CD8-positive, alpha-beta memory T cell (primary cell): ENCODE measurements at regions not wholly inside any gene's neighbourhood (a gene's known extent, or its start where the extent isn't known, plus 50 kb on each side); places are given as distances from the start of the nearest gene placed in this dataset.
A peak's percentile ranks its signal among the peaks of the same experiment; 100 is the strongest.

Experiments
- CTCF ChIA-PET: fragments of 350-600 bp; sonication (Branson Sonifier 250); formaldehyde crosslinking; loops from one replicate; lab custom pipeline; 2021; ENCODE audit warnings: antibody characterized with exemption; lab: Charles Lee
- POLR2A ChIA-PET: fragments of 350-600 bp; sonication (Branson Sonifier 250); formaldehyde crosslinking; loops from one replicate; lab custom pipeline; 2021; ENCODE audit warnings: antibody characterized with exemption; lab: Charles Lee
- DNase-seq, 5 donors: peaks; one replicate each; pipeline versions ENCODE4 v3.0.0 to v3.0.0-alpha.2; 2020 to 2022; ENCODE audit warnings: mixed read lengths in 1 of 5
- H3K27ac ChIP-seq: one replicate; pipeline ENCODE4 v1.7.0; 2013; ENCODE audit warnings: low read depth, mild to moderate bottlenecking, low read length, moderate library complexity
- H3K27me3 ChIP-seq: 2 replicates; pipeline ENCODE4 v1.7.0; 2013; ENCODE audit warnings: low read length, mild to moderate bottlenecking; ENCODE audit not compliant: insufficient read depth, poor library complexity, severe bottlenecking
- H3K36me3 ChIP-seq: 2 replicates; pipeline ENCODE4 v1.7.0; 2013; ENCODE audit warnings: mild to moderate bottlenecking, low read length, moderate library complexity; ENCODE audit not compliant: insufficient read depth
- H3K4me1 ChIP-seq: 2 replicates; pipeline ENCODE4 v1.7.0; 2013; ENCODE audit warnings: mild to moderate bottlenecking, low read length, moderate library complexity; ENCODE audit not compliant: insufficient read depth
- H3K4me3 ChIP-seq: 2 replicates; pipeline ENCODE4 v1.7.0; 2013; ENCODE audit warnings: mild to moderate bottlenecking, low read length
- H3K9me3 ChIP-seq: 2 replicates; pipeline ENCODE4 v1.7.0; 2013; ENCODE audit warnings: mild to moderate bottlenecking, low read length
- H3K27ac Mint-ChIP-seq, 8 donors: one replicate each; pipeline ENCODE4 v1.8.0; 2020 to 2021; ENCODE audit warnings: mixed read lengths in 8 of 8, mild to moderate bottlenecking in 6 of 8, inconsistent platforms in 3 of 8, moderate library complexity in 3 of 8
- H3K27me3 Mint-ChIP-seq, 2 donors: one replicate each; pipeline ENCODE4 v1.8.0; 2020 to 2021; ENCODE audit warnings: mixed read lengths in 2 of 2, mild to moderate bottlenecking in 1 of 2, moderate library complexity in 1 of 2
- H3K36me3 Mint-ChIP-seq, 3 donors: one replicate each; pipeline ENCODE4 v1.8.0; 2020 to 2021; ENCODE audit warnings: mixed read lengths in 3 of 3, inconsistent platforms in 1 of 3, mild to moderate bottlenecking in 1 of 3
- H3K4me1 Mint-ChIP-seq, 3 donors: one replicate each; pipeline ENCODE4 v1.8.0; 2020 to 2021; ENCODE audit warnings: mixed read lengths in 3 of 3, inconsistent platforms in 1 of 3, mild to moderate bottlenecking in 1 of 3
- H3K4me3 Mint-ChIP-seq, 7 donors: one replicate each; pipeline ENCODE4 v1.8.0; 2020 to 2021; ENCODE audit warnings: mixed read lengths in 7 of 7, mild to moderate bottlenecking in 6 of 7, moderate library complexity in 4 of 7, inconsistent platforms in 2 of 7
- H3K9me3 Mint-ChIP-seq, 5 donors: one replicate each; pipeline ENCODE4 v1.8.0; 2020 to 2022; ENCODE audit warnings: mixed read lengths in 5 of 5, mild to moderate bottlenecking in 3 of 5, moderate library complexity in 2 of 5, inconsistent platforms in 1 of 5

- no peak overlapping the region for H3K27ac ChIP-seq
- no peaks in the 10 kb centered on the region for H3K9me3 ChIP-seq
- Mint-ChIP-seq H3K4me1 (no peaks in the 10 kb centered on the region), H3K27me3 (peaks cover 14 to 15% of the 10 kb centered on the region in 2 donors), H3K27ac (no peak overlapping the region), H3K36me3 (no peaks in the 10 kb centered on the region), H3K4me3 (no peak overlapping the region), H3K9me3 (no peaks in the 10 kb centered on the region)
- CTCF ChIA-PET, result no interaction called here
- H3K4me1 ChIP-seq, result no peaks in the 10 kb centered on the region
- no peak overlapping the region for H3K4me3 ChIP-seq
- H3K27me3 ChIP-seq, result no peaks in the 10 kb centered on the region
- DNase-seq, result no peak
- POLR2A ChIA-PET, result no interaction called here
- H3K36me3 ChIP-seq, result no peaks in the 10 kb centered on the region
Observed at GRCh38 chr11:69904974-69905535, 85.8 kb upstream of the FGF3 start.

GRCh38 chr11:69905611-69906452, 86.6 kb upstream of the FGF3 start:
- H3K36me3 Mint-ChIP-seq, result no peaks in the 10 kb centered on the region

DNA sequence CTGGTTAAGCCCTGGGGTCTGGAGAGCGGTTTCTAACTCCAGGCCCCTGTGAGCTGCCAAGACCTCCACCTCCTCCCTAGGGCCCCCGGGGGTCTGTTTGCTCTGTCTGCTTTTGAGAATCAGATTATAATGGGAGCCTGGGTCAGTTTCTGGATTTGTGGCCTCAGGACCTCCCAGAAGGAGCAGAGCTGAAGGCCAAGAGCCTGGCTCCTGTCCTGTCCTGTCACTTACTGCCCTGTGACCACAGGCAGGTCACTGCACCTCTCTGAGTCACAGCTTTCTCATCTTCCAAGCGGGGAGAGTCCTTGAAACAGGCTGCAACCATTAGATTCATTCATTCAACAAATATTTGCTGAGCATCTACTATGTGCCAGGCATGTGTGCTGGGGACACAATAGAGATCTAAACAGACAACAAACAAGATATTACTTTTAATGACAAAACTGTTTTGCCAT, 87.3 kb upstream of the FGF3 start:
- Histone ChIP-seq H3K9me3 (no peaks in the 10 kb centered on the region), H3K4me3 (no peak overlapping the region), H3K4me1 (no peaks in the 10 kb centered on the region), H3K36me3 (no peaks in the 10 kb centered on the region), H3K27me3 (no peaks in the 10 kb centered on the region), H3K27ac (no peak overlapping the region)
- ChIA-PET POLR2A (no interaction called here), CTCF (no interaction called here)
- no peak for DNase-seq
- H3K27me3 Mint-ChIP-seq, result peaks cover 14 to 15% of the 10 kb centered on the region in 2 donors
- no peak overlapping the region for H3K27ac Mint-ChIP-seq
- H3K4me1 Mint-ChIP-seq, result no peaks in the 10 kb centered on the region
- no peak overlapping the region for H3K4me3 Mint-ChIP-seq
- no peaks in the 10 kb centered on the region for H3K9me3 Mint-ChIP-seq
- no peaks in the 10 kb centered on the region for H3K36me3 Mint-ChIP-seq

More at GRCh38 chr11:69905611-69906452, 86.6 kb upstream of the FGF3 start:
- H3K36me3 ChIP-seq, result no peaks in the 10 kb centered on the region
- Mint-ChIP-seq H3K9me3 (no peaks in the 10 kb centered on the region), H3K27me3 (peaks cover 14 to 15% of the 10 kb centered on the region in 2 donors), H3K4me1 (no peaks in the 10 kb centered on the region), H3K4me3 (no peak overlapping the region), H3K27ac (no peak overlapping the region)
- H3K9me3 ChIP-seq, result no peaks in the 10 kb centered on the region
- POLR2A ChIA-PET, result no interaction called here
- DNase-seq, result no peak
- CTCF ChIA-PET, result no interaction called here
- no peaks in the 10 kb centered on the region for H3K27me3 ChIP-seq
- no peak overlapping the region for H3K27ac ChIP-seq
- no peak overlapping the region for H3K4me3 ChIP-seq
- H3K4me1 ChIP-seq, result no peaks in the 10 kb centered on the region

DNA sequence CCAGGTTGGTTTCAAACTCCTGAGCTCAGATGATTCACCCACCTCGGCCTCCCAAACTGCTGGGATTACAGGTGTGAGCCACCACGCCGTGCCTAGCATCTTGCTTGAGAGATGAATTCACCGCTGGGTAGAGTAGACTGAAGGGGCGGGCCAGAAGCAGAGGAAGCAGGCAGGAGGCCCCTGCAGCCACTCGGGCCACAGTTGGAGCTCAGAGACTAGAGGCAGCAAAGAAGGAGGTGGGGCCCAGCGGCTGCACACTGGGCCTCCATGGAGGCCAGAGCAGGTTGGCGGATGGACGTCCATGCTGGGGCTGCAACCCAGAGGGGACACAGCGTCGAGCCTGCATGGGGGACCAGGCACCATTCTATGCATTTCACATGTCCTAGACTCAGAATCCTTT, 88.4 kb upstream of the FGF3 start:
- CTCF ChIA-PET, result no interaction called here
- H3K27me3 Mint-ChIP-seq, result peaks cover 14 to 19% of the 10 kb centered on the region in 2 donors
- POLR2A ChIA-PET, result no interaction called here

DNA sequence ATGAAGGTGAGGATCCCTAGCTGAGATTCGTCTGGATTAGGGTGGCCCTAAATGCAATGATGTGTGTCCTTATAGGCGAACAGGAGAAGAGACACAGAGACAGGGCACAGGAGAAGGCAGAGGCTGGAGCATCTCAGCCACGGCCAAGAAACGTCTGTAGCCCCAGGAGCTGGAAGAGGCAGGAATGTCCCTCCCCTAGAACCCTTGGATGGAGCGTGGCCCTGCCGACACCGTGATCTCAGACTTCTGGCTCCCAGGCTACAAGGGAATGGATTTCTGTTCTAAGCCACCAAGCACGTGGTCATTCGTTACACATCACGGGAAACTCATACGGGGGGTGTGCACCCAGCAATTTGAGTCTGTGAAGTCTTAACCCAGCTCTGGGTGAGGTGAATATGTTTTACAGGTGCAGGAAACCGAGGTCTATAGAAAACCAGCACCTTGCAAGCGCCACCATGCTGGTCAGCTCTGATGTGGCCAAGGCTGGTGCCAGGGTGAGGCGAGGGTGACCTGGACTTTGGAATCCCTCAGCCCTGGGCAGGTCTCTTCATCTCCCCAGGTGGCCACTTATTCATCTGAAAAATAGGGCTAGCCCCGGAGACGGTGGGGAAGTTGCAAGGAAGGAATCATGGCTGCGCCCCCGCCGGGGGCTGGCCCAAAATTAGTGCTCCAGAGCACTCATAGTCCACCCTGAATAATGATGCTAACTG, 89.5 kb upstream of the FGF3 start:
- no peak overlapping the region for H3K4me3 Mint-ChIP-seq
- no peak overlapping the region for H3K4me3 ChIP-seq
- no peaks in the 10 kb centered on the region for H3K36me3 Mint-ChIP-seq
- no peaks in the 10 kb centered on the region for H3K27me3 ChIP-seq
- no peaks in the 10 kb centered on the region for H3K4me1 Mint-ChIP-seq
- H3K4me1 ChIP-seq, result no peaks in the 10 kb centered on the region
- CTCF ChIA-PET, result no interaction called here
- POLR2A ChIA-PET, result no interaction called here
- no peak overlapping the region for H3K27ac Mint-ChIP-seq
- H3K36me3 ChIP-seq, result no peaks in the 10 kb centered on the region
- H3K9me3 Mint-ChIP-seq, result peaks cover 0 to 2% (median 0%) of the 10 kb centered on the region in 5 donors
- DNase-seq, result peak in 1 of 5 donors; percentile 33
- peaks cover 14 to 19% of the 10 kb centered on the region in 2 donors for H3K27me3 Mint-ChIP-seq
- H3K27ac ChIP-seq, result no peak overlapping the region
- no peaks in the 10 kb centered on the region for H3K9me3 ChIP-seq

More for the DNA sequence above, 88.4 kb upstream of the FGF3 start:
- Mint-ChIP-seq H3K4me1 (no peaks in the 10 kb centered on the region), H3K4me3 (no peak overlapping the region), H3K9me3 (peaks cover 0 to 2% (median 0%) of the 10 kb centered on the region in 5 donors), H3K36me3 (no peaks in the 10 kb centered on the region), H3K27ac (no peak overlapping the region)
- Histone ChIP-seq H3K27me3 (no peaks in the 10 kb centered on the region), H3K36me3 (no peaks in the 10 kb centered on the region), H3K27ac (no peak overlapping the region), H3K4me1 (no peaks in the 10 kb centered on the region), H3K9me3 (no peaks in the 10 kb centered on the region), H3K4me3 (no peak overlapping the region)
- DNase-seq, result no peak

GRCh38 chr11:69909561-69910518, 90.6 kb upstream of the FGF3 start:
- H3K36me3 Mint-ChIP-seq, result no peaks in the 10 kb centered on the region
- no peak overlapping the region for H3K4me3 Mint-ChIP-seq
- POLR2A ChIA-PET, result no interaction called here
- Histone ChIP-seq H3K36me3 (no peaks in the 10 kb centered on the region), H3K9me3 (no peaks in the 10 kb centered on the region), H3K27me3 (no peaks in the 10 kb centered on the region), H3K4me3 (no peak overlapping the region), H3K27ac (no peak overlapping the region), H3K4me1 (no peaks in the 10 kb centered on the region)
- peaks cover 0 to 2% (median 0%) of the 10 kb centered on the region in 5 donors for H3K9me3 Mint-ChIP-seq
- CTCF ChIA-PET, result interaction anchor here (1.4 kb wide), 1 partner anchor 9 kb away, joined by 3 read pairs; no protein-coding TSS in a partner anchor
- H3K27me3 Mint-ChIP-seq, result peaks cover 14 to 19% of the 10 kb centered on the region in 2 donors
- no peak overlapping the region for H3K27ac Mint-ChIP-seq
- H3K4me1 Mint-ChIP-seq, result no peaks in the 10 kb centered on the region
- DNase-seq, result peak in 1 of 5 donors; percentile 25

DNA sequence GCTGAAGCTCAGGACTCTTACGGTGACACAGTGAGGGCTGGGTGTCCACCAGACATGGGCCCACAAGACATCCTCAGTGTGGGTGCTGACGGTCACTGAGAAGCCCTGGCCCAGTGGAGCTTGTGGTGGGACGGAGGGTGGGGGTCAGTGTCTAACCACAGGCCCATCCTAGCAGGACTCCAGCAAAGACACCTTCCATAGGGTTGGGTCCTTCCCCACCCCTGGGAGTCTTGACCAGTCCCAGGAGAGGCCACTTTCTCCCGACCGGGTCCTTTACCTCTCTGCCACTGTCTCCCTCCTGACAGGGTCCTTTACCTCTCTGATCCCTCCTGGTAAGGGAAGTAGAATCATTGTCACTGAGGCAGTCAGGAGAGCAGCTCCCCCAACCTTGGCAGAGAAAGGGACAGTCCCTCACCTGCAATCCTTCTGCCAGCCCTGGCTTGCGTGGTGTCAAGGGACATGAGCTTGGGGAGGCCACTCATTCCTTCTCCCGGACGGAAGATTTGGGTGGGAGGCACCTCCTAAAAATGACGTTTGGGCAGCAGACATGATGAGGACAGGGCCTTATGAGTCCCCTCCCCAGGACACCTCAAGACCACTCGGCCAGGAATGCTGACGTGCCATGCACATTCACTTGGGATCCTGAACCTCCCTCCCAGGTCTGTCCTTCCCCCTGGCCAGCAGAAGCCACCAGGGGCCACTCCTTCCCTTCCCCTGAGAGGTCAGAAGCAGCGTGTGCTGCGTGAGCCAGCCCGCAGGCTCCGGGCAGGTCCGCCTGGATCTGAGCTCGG, 91.5 kb upstream of the FGF3 start:
- DNase-seq, result peak in 1 of 5 donors; percentile 36
- Mint-ChIP-seq H3K27me3 (peaks cover 15 to 22% of the 10 kb centered on the region in 2 donors), H3K27ac (no peak overlapping the region), H3K9me3 (peaks cover 0 to 2% (median 0%) of the 10 kb centered on the region in 5 donors), H3K4me1 (peaks cover 0 to 1% (median 0%) of the 10 kb centered on the region in 3 donors), H3K36me3 (no peaks in the 10 kb centered on the region), H3K4me3 (no peak overlapping the region)
- H3K36me3 ChIP-seq, result no peaks in the 10 kb centered on the region
- H3K4me3 ChIP-seq, result no peak overlapping the region
- CTCF ChIA-PET, result interaction anchor here (1.3 to 1.4 kb wide), 2 partner anchors 8 to 40 kb away, joined by 3 read pairs; no protein-coding TSS in a partner anchor
- POLR2A ChIA-PET, result no interaction called here
- no peaks in the 10 kb centered on the region for H3K9me3 ChIP-seq
- no peaks in the 10 kb centered on the region for H3K4me1 ChIP-seq
- H3K27ac ChIP-seq, result no peak overlapping the region
- H3K27me3 ChIP-seq, result no peaks in the 10 kb centered on the region
